ENCODE measurements at regions not wholly inside any gene's neighbourhood (a gene's known extent, or its start where the extent isn't known, plus 50 kb on each side); places are given as distances from the start of the nearest gene placed in this dataset.

DNA sequence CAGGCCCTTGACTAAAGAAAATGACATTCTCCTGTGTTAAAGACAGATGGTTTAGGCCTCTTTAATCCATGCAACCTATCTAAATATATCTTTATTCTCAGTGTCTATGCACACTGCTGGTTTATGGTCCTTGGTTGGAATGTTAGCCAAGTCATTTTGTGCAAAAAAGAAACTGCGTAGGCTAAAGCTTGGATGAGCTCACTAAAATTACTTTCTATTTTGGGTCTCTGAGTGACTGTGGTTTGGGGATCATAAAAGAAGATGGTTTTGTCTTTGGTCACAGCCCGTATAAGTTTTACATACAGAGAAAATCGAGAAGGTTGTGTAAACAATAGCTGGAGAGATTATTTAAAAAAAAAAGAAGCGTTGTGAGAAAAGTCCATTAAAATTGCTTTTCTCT, 443.6 kb downstream of the UBE2NL start:
- Histone ChIP-seq H3K4me2 (ENCODE audit: insufficient read depth in 1 of 2, low read depth in 2 of 2, low read length in 2 of 2) (no peak overlapping the region), H4K5ac (ENCODE audit: insufficient read length, low read depth, low read length) (no peak overlapping the region)
- no peak for DNase-seq (ENCODE audit: low read depth in 1 of 2, low spot score in 2 of 2)
- no peak for TF ChIP-seq TEAD4 (IDR thresholded peaks at IDR 0.05; ENCODE audit: low read depth, low read length)

More for the DNA sequence above, 443.6 kb downstream of the UBE2NL start:
- Histone ChIP-seq H2BK20ac (ENCODE audit: low read length) (no peak overlapping the region), H2AK5ac (ENCODE audit: low read depth, low read length) (no peak overlapping the region), H3K27me3 (replicated peaks in 1 of 4; ENCODE audit: control insufficient read depth in 3 of 4, extremely low read depth in 1 of 4, insufficient read depth in 3 of 4, low read length in 3 of 4) (no peaks in the 10 kb centered on the region), H2BK12ac (ENCODE audit: low read depth, low read length) (no peak overlapping the region), H2BK15ac (ENCODE audit: low read length) (no peak overlapping the region), H3K18ac (ENCODE audit: extremely low read depth, low read length) (no peak overlapping the region), H2AFZ (ENCODE audit: low read length) (no peak overlapping the region), H3K79me1 (ENCODE audit: low read depth, low read length) (no peaks in the 10 kb centered on the region), H3K23ac (ENCODE audit: insufficient read length) (no peak overlapping the region), H4K20me1 (replicated peaks in 1 of 2; ENCODE audit: control insufficient read depth in 1 of 2, insufficient read depth in 2 of 2, low read length in 2 of 2) (no peaks in the 10 kb centered on the region), H3K9ac (replicated peaks in 1 of 4; ENCODE audit: extremely low read depth in 1 of 4, low read depth in 3 of 4, low read length in 3 of 4) (no peak overlapping the region), H4K91ac (replicated peaks; ENCODE audit: insufficient read length, low read length) (no peak overlapping the region), H2BK120ac (replicated peaks; ENCODE audit: low read depth, low read length) (no peak overlapping the region), H3K4me1 (replicated peaks in 1 of 4; ENCODE audit: control insufficient read depth in 3 of 4, insufficient read depth in 4 of 4, low read length in 3 of 4) (no peaks in the 10 kb centered on the region), H3K79me2 (ENCODE audit: control insufficient read depth in 1 of 2, insufficient read depth in 2 of 2, low read length in 2 of 2) (no peaks in the 10 kb centered on the region), H3K56ac (replicated peaks; ENCODE audit: insufficient read length, low read depth, low read length) (no peak overlapping the region), H3K9me3 (ENCODE audit: insufficient read depth in 2 of 2, low read depth in 1 of 2, low read length in 1 of 2) (no peaks in the 10 kb centered on the region), H3K23me2 (ENCODE audit: low read depth, low read length) (no peaks in the 10 kb centered on the region), H2BK5ac (ENCODE audit: low read depth, low read length) (no peak overlapping the region), H3K36me3 (ENCODE audit: control insufficient read depth in 2 of 4, insufficient read depth in 4 of 4, low read length in 3 of 4) (no peaks in the 10 kb centered on the region), H3K14ac (ENCODE audit: insufficient read length) (no peak overlapping the region), H4K8ac (ENCODE audit: extremely low read depth, insufficient read depth, low read length) (no peak overlapping the region), H3K27ac (ENCODE audit: low read depth, low read length) (no peak overlapping the region), H3K4ac (replicated peaks; ENCODE audit: insufficient read length, low read depth, low read length) (no peak overlapping the region), H3K4me3 (ENCODE audit: extremely low read depth in 1 of 4, insufficient read depth in 2 of 4, low read depth in 3 of 4, low read length in 4 of 4) (no peak overlapping the region)
- no peak for FAIRE-seq
- WGBS, 2 experiments (ENCODE audit: extremely low coverage in 1 of 2, insufficient coverage in 1 of 2, insufficient read length in 1 of 2, insufficient replicate concordance in 2 of 2, low coverage in 1 of 2, low lambda C conversion rate in 2 of 2, missing lambda C conversion rate in 1 of 2), result 97% methylated on average over 4 of the region's 4 CpGs; no CpG with 5 or more reads in 1 of the 2 experiments
- ChIA-PET CTCF (ENCODE audit: partially characterized antibody) (interaction anchor here (1.0 kb wide), 1 partner anchor 9 kb away, joined by 3 read pairs; no protein-coding TSS in a partner anchor), POLR2A (ENCODE audit: partially characterized antibody) (no interaction called here)

Data from H1 (cell line).